ENCODE measurements at regions not wholly inside any gene's neighbourhood (a gene's known extent, or its start where the extent isn't known, plus 50 kb on each side); places are given as distances from the start of the nearest gene placed in this dataset.

DNA sequence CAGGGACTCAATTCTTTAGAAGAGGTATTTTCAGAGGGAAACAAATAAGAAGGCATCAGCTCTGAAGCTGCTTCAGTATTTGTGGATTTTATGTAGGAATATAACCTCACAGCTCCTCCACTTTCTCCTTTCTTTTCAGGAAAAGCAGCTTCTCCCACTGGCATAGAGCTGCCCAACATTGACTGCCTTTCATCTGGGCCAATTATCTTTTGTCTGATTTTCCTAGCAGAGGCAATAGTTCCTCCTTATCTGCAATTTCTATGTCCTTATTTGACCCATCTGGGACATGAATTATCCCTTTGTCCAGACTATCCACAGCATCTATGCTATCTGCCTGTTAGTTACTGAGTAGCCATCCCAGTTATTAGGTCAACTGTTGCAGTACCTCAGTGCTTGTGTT lies 1671.2 kb upstream of the ACO1 start:
- Histone ChIP-seq H3K4me1 (no peaks in the 10 kb centered on the region), H3K4me3 (no peak overlapping the region), H3K27me3 (no peaks in the 10 kb centered on the region), H3K9me3 (no peaks in the 10 kb centered on the region), H3K27ac (peak overlapping the region in 1 of 2 donors; percentile 3), H3K36me3 (ENCODE audit: low read depth, missing control alignments) (no peaks in the 10 kb centered on the region)
- no peak for DNase-seq
- TF ChIP-seq CTCF (IDR thresholded peaks at IDR 0.05) (no peak), POLR2A (IDR thresholded peaks at IDR 0.05) (no peak)
- intact Hi-C loops (cut with DNase I; ENCODE audit: low total_unique reads), result no loop called here

DNA sequence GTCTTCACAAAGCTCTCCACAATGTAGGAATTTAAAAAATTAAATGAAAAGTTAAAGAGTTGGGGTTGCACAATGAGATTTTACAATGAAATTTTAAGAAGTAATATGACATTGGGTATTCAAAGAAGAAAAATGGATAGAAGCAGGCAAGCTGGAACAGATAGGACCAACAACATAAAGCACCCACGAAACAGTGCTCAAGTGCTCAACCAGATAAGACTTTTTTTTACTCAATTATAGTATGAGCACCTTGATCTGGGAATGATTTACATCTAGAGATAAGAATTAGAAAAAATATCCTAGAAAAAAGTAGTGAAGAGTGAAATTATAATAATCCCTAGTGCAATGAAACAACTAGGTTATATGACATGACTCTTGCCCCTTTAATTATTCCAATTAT lies 1670.1 kb upstream of the ACO1 start:
- TF ChIP-seq CTCF (IDR thresholded peaks at IDR 0.05) (no peak), POLR2A (IDR thresholded peaks at IDR 0.05) (no peak)
- H3K27me3 ChIP-seq, result no peaks in the 10 kb centered on the region
- H3K4me1 ChIP-seq, result no peaks in the 10 kb centered on the region
- WGBS, 2 donors, result 50 to 70% methylated on average over 1 of the region's 1 CpG
- intact Hi-C loops (cut with DNase I; ENCODE audit: low total_unique reads), result no loop called here
- H3K36me3 ChIP-seq (ENCODE audit: low read depth, missing control alignments), result no peaks in the 10 kb centered on the region
- DNase-seq, result no peak
- no peak overlapping the region for H3K4me3 ChIP-seq
- H3K9me3 ChIP-seq, result no peaks in the 10 kb centered on the region
- no peak overlapping the region for H3K27ac ChIP-seq

DNA sequence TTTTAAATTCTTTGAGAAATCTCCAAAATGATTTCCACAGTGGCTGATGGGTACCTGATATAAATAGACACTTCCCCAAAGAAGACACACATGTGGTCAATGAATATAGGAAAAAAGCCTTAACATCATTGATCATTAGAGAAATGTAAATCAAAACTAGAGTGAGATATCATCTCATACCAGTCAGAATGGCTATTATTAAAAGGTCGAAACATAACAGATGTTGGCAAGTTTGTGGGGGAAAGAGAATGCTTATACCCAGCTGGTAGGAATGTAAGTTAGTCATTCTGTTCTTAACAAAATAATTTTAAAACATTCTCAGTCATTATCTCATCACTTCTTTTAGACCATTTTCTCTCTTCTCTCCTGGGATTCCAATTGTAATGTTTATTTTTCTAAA lies 1666.0 kb upstream of the ACO1 start:
- H3K27ac ChIP-seq, result no peak overlapping the region
- H3K36me3 ChIP-seq (ENCODE audit: low read depth, missing control alignments), result no peaks in the 10 kb centered on the region
- WGBS, 2 donors, result 87 to 89% methylated on average over 1 of the region's 1 CpG
- no peak overlapping the region for H3K4me3 ChIP-seq
- no peaks in the 10 kb centered on the region for H3K9me3 ChIP-seq
- DNase-seq, result no peak
- no peak for TF ChIP-seq CTCF (IDR thresholded peaks at IDR 0.05)
- no peak for TF ChIP-seq POLR2A (IDR thresholded peaks at IDR 0.05)
- intact Hi-C loops (cut with DNase I; ENCODE audit: low total_unique reads), result no loop called here
- H3K4me1 ChIP-seq, result no peaks in the 10 kb centered on the region
- no peaks in the 10 kb centered on the region for H3K27me3 ChIP-seq

- Histone ChIP-seq H3K4me3 (no peak overlapping the region), H3K9me3 (no peaks in the 10 kb centered on the region), H3K27me3 (no peaks in the 10 kb centered on the region), H3K36me3 (ENCODE audit: low read depth, missing control alignments) (no peaks in the 10 kb centered on the region), H3K27ac (no peak overlapping the region), H3K4me1 (no peaks in the 10 kb centered on the region)
- TF ChIP-seq POLR2A (IDR thresholded peaks at IDR 0.05) (no peak), CTCF (IDR thresholded peaks at IDR 0.05) (no peak)
- 74 to 76% methylated on average over 5 of the region's 5 CpGs for WGBS, 2 donors
- DNase-seq, result no peak
- intact Hi-C loops (cut with DNase I; ENCODE audit: low total_unique reads), result no loop called here
Observed at GRCh38 chr9:30722065-30722464, 1662.4 kb upstream of the ACO1 start.

- no peaks in the 10 kb centered on the region for H3K36me3 ChIP-seq (ENCODE audit: low read depth, missing control alignments)
- WGBS, 2 donors, result 56 to 71% methylated on average over 2 to 4 of the region's 4 CpGs
- no peaks in the 10 kb centered on the region for H3K9me3 ChIP-seq
- no peak for TF ChIP-seq POLR2A (IDR thresholded peaks at IDR 0.05)
- no peak for TF ChIP-seq CTCF (IDR thresholded peaks at IDR 0.05)
- H3K4me1 ChIP-seq, result no peaks in the 10 kb centered on the region
- no peaks in the 10 kb centered on the region for H3K27me3 ChIP-seq
- no peak overlapping the region for H3K27ac ChIP-seq
- intact Hi-C loops (cut with DNase I; ENCODE audit: low total_unique reads), result no loop called here
- no peak overlapping the region for H3K4me3 ChIP-seq
- DNase-seq, result no peak
Observed at GRCh38 chr9:30723656-30724055, 1660.8 kb upstream of the ACO1 start.

Data from testis (tissue), 2 donors.